Activated CD4-positive, alpha-beta T cell treated with anti-CD3 and anti-CD28 coated beads, Interleukin-2, amount 50 U/mL, for 16 hours (primary cell): ENCODE measurements at regions not wholly inside any gene's neighbourhood (a gene's known extent, or its start where the extent isn't known, plus 50 kb on each side); places are given as distances from the start of the nearest gene placed in this dataset.

Experiments used
- DNase-seq: peaks from one replicate; pipeline ENCODE4 v3.0.0-alpha.2; 2020

DNA sequence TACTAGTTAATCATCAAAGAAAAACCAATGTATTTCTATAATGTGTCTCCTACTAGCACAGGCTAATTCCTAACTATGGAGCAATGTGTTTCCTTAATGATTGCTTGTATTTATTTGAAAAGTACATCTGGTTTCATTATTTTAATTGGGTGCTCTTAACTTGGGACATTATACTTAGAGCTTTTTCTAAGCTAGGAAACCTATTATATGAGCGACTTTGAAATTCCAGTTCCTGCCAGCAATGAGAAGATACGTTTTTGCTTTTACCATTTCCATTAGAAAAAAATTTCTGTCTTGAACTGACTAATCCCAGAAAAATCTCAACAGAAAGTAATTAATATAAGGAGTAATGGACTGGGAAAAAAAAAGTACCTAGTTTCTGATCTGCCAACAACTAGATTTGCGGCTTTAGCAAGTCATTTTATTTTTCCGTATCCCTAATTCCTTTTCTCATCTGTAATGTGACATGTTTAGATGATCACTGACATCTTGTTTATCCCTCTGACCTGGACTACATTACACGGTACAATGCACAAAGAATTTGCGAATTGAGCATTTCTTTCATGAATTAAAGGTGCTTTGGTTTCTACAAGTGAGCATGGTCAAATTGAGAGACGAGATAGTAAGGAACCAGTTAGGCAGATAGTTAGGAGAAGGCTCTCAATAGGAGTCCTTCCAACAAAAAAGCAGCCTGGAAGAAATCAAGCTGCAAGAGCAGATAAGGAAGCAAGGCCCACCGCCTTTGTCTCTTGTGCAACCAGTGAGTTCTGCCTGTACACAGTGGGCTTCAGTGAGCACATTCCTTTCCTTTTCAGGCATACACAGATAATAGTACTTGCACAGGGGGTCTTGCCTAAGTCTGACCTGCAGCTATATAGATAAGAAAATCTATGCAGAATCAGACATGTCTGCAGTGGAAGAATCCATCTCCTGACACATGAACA, 1765.0 kb upstream of the FLRT2 start:
- no peak for DNase-seq

DNA sequence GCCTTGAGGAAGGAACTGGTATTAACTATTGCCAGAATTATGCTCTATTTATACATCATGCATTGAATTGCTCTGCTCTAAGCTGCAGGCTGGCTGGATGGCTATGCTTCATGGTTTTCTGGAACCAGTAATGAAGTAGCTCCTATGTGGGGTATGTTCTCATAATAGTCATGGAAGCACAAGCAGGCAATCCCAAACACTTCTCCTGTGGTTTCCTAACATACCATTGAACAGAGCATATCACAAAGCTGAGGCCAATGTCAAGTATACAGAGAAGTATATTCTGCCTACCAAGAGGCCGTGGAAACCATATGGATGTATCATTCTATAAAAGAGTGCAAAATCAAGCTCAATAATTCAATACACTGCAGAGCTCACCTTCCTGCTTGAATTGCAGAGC, 1752.4 kb upstream of the FLRT2 start:
- no peak for DNase-seq

DNA sequence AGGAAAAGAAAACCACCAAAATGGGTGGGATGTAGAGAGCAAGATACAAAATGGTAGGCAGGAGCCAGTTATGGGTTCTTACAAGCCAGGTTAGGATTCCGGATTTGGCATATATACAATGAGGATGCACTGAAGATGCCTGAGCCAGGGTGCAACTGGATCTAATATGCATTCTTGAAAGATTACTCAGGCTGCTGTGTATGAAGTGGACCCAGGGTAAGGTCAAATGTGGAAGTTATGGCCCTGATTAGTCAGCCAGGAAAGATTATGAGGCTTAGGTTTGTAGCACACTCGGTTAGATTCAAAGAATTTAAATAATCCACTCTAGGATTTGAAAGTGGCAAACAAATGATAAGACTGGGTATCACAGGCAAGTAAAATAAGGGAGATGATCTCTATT, 1750.7 kb upstream of the FLRT2 start:
- no peak for DNase-seq

GRCh38 chr14:83780321-83780720, 1749.6 kb upstream of the FLRT2 start:
- no peak for DNase-seq

DNA sequence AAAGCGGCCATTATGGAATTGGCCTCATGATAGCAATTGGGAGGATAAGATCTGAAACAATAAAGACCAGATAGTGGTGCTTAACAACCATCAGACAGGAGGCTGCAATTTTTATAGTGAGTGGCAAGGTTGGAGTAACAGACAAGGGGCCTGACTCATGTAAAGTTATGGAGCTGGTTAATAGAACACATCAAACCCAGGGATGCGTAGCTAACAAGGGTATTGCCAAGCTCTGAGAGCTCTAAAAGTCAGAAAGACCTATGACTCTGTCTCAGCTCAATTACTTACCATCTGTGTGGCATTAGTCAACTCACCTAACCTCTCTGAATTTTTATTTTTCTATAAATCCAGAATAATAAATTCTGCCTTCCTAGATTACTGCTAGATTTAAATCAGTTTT, 1731.5 kb upstream of the FLRT2 start:
- no peak for DNase-seq

- DNase-seq = no peak
These were observed 1730.7 kb upstream of the FLRT2 start for GRCh38 chr14:83799233-83799632.

GRCh38 chr14:83814896-83815295, 1715.0 kb upstream of the FLRT2 start:
- no peak for DNase-seq

DNA sequence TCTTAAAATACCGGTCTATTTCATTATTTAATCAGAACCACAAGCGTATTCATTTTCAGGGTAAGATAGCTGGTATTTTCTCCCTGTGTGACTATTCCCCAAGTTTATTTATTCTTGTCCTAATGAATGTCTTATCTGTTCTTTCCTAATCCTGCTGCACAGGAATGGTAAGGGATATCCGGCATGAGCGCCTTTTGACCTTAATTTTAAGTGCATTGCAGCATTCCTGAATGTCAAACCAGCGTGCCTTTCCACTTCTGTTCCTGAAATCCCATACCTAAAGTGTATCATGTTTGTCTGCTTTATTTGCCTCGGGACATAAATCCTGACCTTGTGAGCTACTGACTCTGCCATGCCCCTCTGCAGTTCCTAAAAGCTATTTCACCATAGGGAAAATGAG, 1713.2 kb upstream of the FLRT2 start:
- DNase-seq = no peak

DNA sequence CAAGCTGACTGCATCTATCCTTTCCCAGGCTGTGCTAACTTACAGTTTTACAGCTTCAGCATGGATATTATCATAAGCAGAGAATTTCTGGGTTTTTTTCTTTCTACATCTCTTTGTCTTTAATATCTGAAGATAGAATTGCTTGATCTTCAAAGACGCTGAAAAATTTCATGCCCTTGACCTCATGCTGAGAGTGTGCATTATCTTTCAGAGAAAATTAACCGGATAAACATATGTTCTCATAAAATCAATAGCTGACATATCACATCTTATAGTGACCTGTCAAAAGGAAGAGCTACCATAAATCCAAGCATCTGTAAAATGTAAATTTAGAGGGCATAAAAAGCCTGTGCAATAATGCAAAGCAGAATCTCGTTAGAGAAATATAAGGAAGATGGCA, 1704.1 kb upstream of the FLRT2 start:
- no peak for DNase-seq

- DNase-seq = no peak
These were observed 1703.1 kb upstream of the FLRT2 start for GRCh38 chr14:83826838-83827237.

- no peak for DNase-seq
These were observed 1702.6 kb upstream of the FLRT2 start for GRCh38 chr14:83827383-83827782.

- no peak for DNase-seq
These were observed 1701.5 kb upstream of the FLRT2 start for GRCh38 chr14:83828406-83828805.

DNA sequence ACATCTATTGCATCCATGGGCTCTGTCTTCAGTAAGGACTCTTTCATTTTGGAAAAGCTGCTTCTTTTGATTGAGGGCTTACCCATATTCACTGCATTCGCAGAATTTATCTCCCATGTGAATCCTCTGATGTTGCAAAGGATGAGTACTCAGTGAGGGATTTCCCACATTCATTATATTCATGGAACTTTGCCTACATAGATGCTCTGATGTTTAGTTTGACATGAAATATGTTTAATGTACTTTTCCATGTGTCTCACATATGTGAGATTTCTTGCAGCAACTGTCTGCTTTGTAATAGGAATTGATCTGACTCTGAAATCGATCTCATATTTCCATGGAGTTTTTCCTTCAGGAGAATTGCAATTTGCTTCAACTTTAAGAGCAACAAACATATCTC, 1699.6 kb upstream of the FLRT2 start:
- DNase-seq = no peak

DNA sequence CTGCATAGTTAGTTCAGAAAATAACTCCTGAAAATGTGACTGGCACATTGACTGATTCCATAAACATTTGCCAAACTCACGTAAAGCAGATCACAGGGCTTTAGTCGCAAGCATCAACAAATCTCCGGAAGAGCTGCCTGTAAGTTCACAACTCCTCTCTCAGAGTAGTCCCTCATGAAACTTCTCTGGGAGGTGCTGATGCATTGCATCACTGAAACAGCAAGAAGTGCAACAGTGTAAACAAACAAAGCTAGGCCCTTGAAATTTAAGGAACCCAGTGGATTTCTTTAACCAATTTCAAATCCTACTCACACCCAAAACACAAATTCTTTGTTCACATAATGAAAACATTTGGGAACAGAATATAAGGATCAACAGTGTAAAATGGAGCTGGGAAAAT, 1691.7 kb upstream of the FLRT2 start:
- DNase-seq = no peak

GRCh38 chr14:83842547-83842946, 1687.4 kb upstream of the FLRT2 start:
- no peak for DNase-seq

GRCh38 chr14:83847102-83847501, 1682.8 kb upstream of the FLRT2 start:
- DNase-seq = no peak

DNA sequence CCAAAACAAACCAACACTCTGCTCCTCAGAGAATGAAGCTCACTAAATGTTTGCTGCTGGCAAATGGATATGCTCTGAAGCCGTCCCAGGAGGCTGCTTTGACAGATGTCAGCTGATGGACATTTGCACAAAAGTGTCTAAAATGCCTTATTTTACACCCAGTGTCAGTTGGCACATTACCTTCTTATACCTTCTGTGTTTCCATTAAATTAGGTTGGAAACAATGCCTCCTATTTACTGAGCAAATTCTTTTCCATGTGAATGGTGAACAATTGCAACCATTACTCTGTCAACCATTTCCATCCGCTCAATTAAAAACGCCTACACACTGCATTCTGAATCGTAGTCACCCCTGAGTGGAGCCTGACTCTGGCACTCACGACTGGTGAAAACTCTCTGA, 1679.9 kb upstream of the FLRT2 start:
- DNase-seq = no peak

GRCh38 chr14:83856334-83856733, 1673.6 kb upstream of the FLRT2 start:
- DNase-seq = no peak

DNA sequence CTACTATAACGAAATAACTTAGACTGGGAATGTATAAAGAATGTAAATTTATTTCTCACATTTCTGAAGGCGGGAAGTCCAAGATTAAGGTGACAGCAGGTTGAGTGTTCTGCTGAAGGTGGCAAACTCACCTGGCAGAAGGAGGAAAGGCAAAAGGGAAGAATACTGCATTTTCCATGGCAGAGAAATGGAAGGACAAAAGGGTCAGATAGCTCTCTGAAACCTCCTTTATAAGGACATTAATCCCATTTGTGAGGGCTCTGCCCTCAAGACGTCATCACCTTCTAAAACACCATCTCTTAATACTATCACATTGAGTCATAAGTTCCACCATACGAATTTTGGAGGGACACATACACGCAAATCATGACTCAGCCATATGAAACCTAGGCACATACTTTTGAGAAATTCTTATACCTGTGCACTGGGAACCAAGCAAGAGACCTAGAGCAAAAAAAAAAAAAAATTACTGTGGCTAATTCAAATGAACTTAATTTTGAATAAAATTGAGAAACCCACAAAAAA, 1669.3 kb upstream of the FLRT2 start:
- DNase-seq = no peak

GRCh38 chr14:83863042-83863774, 1666.7 kb upstream of the FLRT2 start:
- no peak for DNase-seq

GRCh38 chr14:83864106-83864505, 1665.8 kb upstream of the FLRT2 start:
- no peak for DNase-seq

- DNase-seq = no peak
These were observed 1662.2 kb upstream of the FLRT2 start for GRCh38 chr14:83867566-83868225.

DNA sequence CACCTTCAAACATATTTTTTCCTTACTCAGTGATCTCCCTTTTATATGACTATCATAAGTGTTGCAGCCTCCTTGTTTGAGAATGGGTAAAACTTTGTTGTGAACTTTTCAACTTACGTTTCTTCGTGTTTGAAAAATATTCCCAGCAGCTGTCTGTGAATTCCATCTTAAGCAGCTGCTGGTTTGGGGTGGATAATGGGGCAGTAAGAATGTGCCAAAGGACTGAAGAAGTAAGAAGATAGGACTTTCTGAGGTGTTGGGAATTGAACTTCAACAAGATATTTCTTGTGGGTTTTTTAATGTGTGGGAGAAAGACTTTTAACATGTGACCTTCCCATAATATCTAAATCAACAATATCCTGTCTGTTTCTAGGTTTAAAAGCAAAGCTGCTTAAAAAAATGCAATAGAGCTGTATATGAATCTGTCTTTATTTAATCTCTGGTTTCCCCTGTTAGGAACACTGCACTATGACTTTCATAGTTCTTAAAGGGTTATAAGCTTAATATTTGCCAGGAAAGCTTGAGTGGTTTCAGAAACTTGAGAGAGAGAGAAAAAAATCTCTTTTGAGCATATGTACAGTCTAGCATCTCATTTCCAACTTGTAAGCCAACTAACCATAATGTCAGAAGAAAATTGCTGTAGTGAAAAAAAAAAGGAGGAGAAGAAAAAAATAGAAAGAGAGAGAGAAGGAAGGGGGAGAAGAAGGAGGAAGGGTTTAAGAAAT, 1659.2 kb upstream of the FLRT2 start:
- no peak for DNase-seq
